ENCODE measurements at regions not wholly inside any gene's neighbourhood (a gene's known extent, or its start where the extent isn't known, plus 50 kb on each side); places are given as distances from the start of the nearest gene placed in this dataset.

DNA sequence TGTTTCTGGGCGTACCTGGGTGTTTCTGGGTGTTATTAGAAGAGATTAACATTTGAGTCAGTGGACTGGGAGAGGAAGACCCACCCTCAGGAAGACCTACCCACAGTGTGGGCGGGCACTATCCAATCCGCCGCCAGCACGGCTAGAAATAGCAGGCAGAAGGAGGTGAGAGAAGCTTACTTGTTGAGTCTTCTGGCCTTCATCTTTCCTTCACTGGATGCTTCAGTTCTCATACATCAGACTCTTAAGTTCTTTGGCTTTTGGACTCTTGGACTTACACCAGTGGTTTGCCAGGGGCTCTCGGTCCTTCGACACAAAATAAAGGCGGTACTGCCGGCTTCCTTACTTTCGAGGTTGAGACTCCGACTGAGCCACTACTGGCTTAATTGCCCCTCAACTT, 654.6 kb upstream of the CADM2 start:
- H2BK20ac ChIP-seq (ENCODE audit: low read depth, low read length, poor library complexity, severe bottlenecking) = no peak overlapping the region
- H3K27ac Mint-ChIP-seq = no peak overlapping the region
- no peak overlapping the region for H2AFZ ChIP-seq (ENCODE audit: low read length)
- no peak overlapping the region for H2AK5ac ChIP-seq (ENCODE audit: insufficient read length, low read length)
- H3K4ac ChIP-seq (ENCODE audit: low read depth, low read length) = no peak overlapping the region
- no peaks in the 10 kb centered on the region for H3K27me3 Mint-ChIP-seq (ENCODE audit: low read depth)
- H3K79me2 ChIP-seq (ENCODE audit: insufficient read depth, low read length) = no peaks in the 10 kb centered on the region
- H3K36me3 Mint-ChIP-seq (ENCODE audit: insufficient read depth in 1 of 3, low read depth in 3 of 3) = no peaks in the 10 kb centered on the region
- no peak for DNase-seq
- H2BK12ac ChIP-seq (ENCODE audit: insufficient read length, low read depth, low read length) = no peak overlapping the region
- H3K4me2 ChIP-seq (ENCODE audit: insufficient read depth, insufficient read length, low read length) = no peak overlapping the region
- H4K8ac ChIP-seq (replicated peaks; ENCODE audit: insufficient read length, low read depth, low read length) = no peak overlapping the region
- no peak overlapping the region for H3K56ac ChIP-seq (ENCODE audit: insufficient read length, low read depth, low read length)
- H3K9ac ChIP-seq (ENCODE audit: extremely low read depth, insufficient read length, low read length) = no peak overlapping the region
- TF ChIP-seq, protein P1, sequence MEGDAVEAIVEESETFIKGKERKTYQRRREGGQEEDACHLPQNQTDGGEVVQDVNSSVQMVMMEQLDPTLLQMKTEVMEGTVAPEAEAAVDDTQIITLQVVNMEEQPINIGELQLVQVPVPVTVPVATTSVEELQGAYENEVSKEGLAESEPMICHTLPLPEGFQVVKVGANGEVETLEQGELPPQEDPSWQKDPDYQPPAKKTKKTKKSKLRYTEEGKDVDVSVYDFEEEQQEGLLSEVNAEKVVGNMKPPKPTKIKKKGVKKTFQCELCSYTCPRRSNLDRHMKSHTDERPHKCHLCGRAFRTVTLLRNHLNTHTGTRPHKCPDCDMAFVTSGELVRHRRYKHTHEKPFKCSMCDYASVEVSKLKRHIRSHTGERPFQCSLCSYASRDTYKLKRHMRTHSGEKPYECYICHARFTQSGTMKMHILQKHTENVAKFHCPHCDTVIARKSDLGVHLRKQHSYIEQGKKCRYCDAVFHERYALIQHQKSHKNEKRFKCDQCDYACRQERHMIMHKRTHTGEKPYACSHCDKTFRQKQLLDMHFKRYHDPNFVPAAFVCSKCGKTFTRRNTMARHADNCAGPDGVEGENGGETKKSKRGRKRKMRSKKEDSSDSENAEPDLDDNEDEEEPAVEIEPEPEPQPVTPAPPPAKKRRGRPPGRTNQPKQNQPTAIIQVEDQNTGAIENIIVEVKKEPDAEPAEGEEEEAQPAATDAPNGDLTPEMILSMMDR (conservative IDR thresholded peaks at IDR 0.05) = no peak
- H3K23me2 ChIP-seq (ENCODE audit: insufficient read length, low read depth, low read length, poor library complexity, severe bottlenecking) = no peaks in the 10 kb centered on the region
- H3K27me3 ChIP-seq (ENCODE audit: insufficient read depth, low read length) = no peaks in the 10 kb centered on the region
- H3K4me1 Mint-ChIP-seq = no peaks in the 10 kb centered on the region
- H3K4me3 Mint-ChIP-seq = no peak overlapping the region
- H3K18ac ChIP-seq (ENCODE audit: insufficient read length, low read depth, low read length) = no peak overlapping the region
- no peak overlapping the region for H3T11ph ChIP-seq (ENCODE audit: low read length)
- no peak overlapping the region for H3K14ac ChIP-seq (ENCODE audit: insufficient read depth, low read length)
- H3K4me1 ChIP-seq (ENCODE audit: insufficient read depth, low read length) = no peaks in the 10 kb centered on the region
- H3K23ac ChIP-seq (ENCODE audit: insufficient read length, low read depth, low read length) = no peak overlapping the region
- no peak overlapping the region for H4K5ac ChIP-seq (ENCODE audit: insufficient read length, low read depth, low read length)
- H3K27ac ChIP-seq (ENCODE audit: insufficient read length, low read depth, low read length) = no peak overlapping the region
- no peak overlapping the region for H2BK5ac ChIP-seq (ENCODE audit: insufficient read length, low read length)
- H4K20me1 ChIP-seq (ENCODE audit: control insufficient read depth, insufficient read depth, insufficient read length) = no peaks in the 10 kb centered on the region
- H4K91ac ChIP-seq (ENCODE audit: insufficient read length, low read depth, low read length) = no peak overlapping the region
- H2BK15ac ChIP-seq (ENCODE audit: low read depth, low read length) = no peak overlapping the region
- no peaks in the 10 kb centered on the region for H3K9me3 Mint-ChIP-seq
- no CpG with 5 or more reads among the region's 11 CpGs for WGBS (ENCODE audit: extremely low coverage, insufficient read length, low lambda C conversion rate)
- H2BK120ac ChIP-seq (ENCODE audit: low read depth, low read length, poor library complexity, severe bottlenecking) = no peak overlapping the region
- no peaks in the 10 kb centered on the region for H3K79me1 ChIP-seq (ENCODE audit: insufficient read depth, low read depth, low read length, poor library complexity, severe bottlenecking)
- H3K9me3 ChIP-seq (ENCODE audit: control insufficient read depth, low read depth, low read length) = no peaks in the 10 kb centered on the region
